8988T (cell line): ENCODE measurements at regions not wholly inside any gene's neighbourhood (a gene's known extent, or its start where the extent isn't known, plus 50 kb on each side); places are given as distances from the start of the nearest gene placed in this dataset.

ENCODE experiments used
- DNase-seq: peaks from one replicate; pipeline ENCODE4 v3.0.0; 2011

GRCh38 chr7:7060828-7061599 lies 121.3 kb upstream of the C1GALT1 start:
- no peak for DNase-seq

DNA sequence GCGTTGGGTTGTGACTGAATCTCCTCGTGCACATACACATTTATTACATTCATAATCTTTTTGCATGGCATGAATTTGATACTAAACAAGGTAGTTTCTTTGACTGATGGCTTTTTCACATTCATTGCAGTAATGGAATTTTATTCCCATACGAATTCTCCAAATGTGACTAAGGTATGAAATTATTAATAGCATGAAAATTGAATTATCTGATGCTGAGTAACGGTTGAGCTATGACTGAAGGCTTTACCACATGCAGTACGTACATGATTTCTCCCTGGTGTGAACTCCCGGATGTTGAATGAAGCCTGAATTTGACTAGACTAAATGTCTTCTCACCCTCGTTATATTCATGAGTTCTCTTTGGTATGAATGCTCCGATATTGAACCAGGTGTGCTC lies 104.4 kb upstream of the C1GALT1 start:
- no peak for DNase-seq

GRCh38 chr7:7080802-7081201 lies 101.5 kb upstream of the C1GALT1 start:
- no peak for DNase-seq

DNA sequence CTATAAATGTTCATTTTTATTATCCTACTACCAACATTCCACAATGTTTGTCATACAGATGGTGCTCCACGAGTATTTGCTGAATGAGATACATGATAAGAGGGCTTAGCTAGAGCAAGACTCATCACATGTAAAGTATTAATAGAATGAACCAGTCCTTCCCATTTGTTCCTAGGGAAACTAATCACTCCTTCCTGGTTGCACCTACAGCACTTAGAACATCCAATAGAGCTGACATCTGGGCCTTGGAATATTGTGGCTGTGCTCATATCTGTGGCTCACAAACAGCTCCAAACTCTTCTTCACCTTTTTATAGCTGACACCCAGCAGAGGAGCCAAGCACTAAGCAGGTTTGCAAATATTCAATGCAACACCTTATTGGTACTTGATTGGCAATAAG lies 91.9 kb upstream of the C1GALT1 start:
- DNase-seq = no peak

DNA sequence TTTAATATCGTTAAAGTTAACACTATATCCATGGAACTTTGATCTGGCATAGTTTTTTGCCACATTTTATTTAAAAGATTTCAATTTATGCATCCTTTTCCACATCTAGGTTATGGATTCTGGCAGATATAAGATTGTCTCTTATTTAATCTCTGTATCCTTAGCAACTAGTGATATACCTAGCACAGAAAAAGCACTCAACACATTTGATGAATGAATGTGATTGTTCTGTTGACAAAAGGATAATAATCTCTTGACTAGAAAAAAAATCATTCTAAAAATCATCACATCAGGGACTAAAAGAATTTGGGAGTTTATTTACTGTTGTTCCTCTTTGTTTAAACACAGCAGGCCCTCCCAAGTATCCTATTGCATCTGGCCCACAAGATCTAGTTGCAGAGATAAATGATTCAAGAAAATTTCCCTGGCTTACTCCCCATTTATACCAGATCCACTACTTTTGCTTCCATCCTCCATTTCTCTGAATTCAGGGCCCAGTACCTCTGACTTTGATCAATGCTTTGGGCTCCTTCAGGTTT lies 84.0 kb upstream of the C1GALT1 start:
- DNase-seq = no peak

- DNase-seq = peak; percentile 17
These were observed 82.7 kb upstream of the C1GALT1 start for GRCh38 chr7:7099584-7100014.

DNA sequence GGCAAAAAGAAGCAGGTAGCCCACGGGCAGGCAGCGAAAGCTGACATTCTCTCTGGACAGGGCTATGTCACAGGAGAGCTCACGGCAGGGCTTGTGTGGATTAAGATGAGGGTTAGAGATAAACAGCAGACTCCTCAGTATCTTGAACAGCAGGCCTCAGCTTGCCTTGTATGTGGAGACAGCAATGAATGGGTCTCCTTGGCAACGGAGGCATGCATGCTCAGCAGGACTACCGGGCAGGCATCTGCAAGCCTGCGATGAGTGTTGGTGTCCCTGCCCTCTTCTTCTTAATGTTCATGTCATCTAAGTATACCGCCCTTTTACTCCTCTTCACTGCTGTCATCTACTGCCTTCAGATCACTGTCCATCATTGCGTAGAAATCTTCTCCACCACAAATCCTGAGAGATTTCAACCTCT lies 81.9 kb upstream of the C1GALT1 start:
- DNase-seq = no peak

DNA sequence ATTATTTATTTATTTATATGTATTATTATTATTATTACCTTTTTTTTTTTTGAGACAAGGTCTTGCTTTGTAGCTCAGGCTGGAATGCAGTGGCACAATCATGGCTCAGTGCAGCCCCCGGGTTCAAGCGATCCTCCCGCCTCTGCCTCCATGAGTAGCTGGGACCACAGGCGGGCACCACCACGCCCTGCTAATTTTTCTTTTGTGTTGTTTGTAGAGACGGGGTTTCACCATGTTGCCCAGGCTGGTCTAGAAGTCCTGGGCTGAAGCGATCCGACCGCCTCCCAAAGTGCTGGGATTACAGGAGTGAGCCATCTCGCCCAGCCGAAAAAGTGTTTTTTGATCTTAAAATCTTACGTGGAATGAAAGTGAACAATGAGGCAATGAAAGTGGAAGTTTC lies 79.4 kb upstream of the C1GALT1 start:
- no peak for DNase-seq

DNA sequence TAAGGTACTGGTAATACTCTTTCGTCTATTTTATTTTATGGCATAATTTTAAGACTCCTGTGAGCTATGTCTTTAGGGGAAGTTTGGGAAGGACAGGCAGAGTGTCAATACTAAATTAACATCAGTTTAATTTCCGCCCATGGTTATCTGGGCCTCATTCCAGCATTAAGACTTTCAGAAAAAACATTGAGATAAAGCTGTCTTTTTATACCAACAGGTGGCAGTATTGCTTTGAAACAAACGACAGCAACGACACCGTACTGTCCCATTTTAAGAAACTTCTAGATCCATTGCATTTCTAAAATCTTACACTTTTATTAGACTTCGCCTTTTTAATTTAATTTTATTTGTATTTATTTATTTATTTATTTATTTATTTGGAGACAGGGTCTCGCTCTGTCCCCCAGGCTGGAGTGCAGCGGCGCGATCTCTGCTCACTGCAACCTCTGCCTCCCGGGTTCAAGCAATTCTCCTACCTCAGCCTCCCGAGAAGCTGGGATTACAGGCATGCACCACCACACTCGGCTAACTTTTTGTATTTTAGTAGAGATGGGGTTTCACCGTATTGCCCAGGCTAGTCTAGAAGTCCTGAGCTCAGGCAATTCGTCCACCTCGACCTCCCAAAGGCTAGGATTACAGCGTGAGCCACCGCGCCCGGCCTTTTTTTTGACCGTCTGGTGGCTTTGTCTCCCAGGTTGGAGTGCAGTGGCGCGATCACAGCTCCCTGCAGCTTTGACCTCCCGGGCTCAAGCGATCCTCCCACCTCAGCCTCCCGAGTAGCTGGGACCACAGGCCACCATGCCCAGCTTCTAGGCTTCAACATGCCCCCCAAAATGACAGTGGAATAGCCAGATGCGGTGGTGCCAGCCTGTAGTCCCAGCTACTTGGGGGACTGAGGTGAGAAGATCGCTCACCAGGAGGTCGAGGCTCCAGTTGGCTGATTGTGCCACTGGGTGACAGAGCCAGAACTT lies 78.7 kb upstream of the C1GALT1 start:
- peak; percentile 33 for DNase-seq

- no peak for DNase-seq
These were observed 78.0 kb upstream of the C1GALT1 start for GRCh38 chr7:7104314-7104698.

DNA sequence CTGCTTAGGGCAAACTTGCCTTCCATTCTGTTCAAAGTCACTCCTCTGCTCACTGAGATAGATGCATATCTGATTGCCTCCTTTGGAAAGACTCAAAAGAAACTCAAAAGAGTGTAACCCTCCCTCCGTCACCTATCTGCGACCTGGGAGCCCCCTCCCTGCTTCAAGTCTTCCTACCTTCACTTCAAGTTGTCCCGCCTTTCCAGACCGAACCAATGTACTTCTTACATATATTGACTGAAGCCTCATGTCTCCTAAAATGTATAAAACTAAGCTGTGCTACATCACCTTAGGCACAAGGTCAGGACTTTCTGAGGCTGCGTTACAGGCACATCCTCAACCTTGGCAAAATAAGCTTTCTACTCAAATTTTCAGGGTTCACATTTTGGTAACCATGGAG lies 77.4 kb upstream of the C1GALT1 start:
- DNase-seq = no peak

GRCh38 chr7:7105800-7106582 lies 76.4 kb upstream of the C1GALT1 start:
- DNase-seq = no peak

GRCh38 chr7:7108931-7109330 lies 73.4 kb upstream of the C1GALT1 start:
- no peak for DNase-seq

GRCh38 chr7:7109934-7110333 lies 72.4 kb upstream of the C1GALT1 start:
- DNase-seq = no peak

- no peak for DNase-seq
These were observed 71.6 kb upstream of the C1GALT1 start for GRCh38 chr7:7110706-7111105.

- no peak for DNase-seq
These were observed 69.5 kb upstream of the C1GALT1 start for GRCh38 chr7:7112868-7113267.

GRCh38 chr7:7114575-7115291 lies 67.6 kb upstream of the C1GALT1 start:
- DNase-seq = no peak

DNA sequence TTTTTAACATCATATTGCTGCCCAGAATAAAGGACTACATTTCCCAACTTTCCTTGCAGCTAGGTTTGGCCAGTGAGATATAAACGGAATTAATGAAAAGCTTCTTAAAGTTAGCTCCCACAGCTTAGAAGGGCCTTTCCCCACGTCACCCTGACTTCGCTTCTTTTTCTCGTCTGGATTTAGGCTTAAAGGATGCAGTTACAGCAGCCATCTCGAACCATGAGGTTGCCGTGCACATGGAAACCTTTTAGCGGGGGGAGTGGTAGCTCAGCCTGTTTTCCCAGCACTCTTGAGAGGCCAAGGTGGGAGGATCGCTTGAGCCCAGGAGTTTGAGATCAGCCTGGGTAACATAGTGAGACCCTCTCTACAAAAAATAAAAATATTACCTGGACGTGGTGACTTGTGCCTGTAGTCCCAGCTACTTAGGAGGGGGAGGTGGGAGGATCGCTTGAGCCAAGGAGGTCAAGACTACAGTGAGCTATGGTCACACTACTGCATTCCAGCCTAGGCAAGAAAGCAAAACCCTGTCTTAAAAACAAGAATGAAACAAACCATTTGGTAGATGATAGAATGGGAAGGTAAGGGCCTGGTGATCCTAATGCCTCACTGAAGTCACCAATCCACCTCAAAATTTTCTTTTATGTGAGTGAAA lies 64.3 kb upstream of the C1GALT1 start:
- DNase-seq = no peak

DNA sequence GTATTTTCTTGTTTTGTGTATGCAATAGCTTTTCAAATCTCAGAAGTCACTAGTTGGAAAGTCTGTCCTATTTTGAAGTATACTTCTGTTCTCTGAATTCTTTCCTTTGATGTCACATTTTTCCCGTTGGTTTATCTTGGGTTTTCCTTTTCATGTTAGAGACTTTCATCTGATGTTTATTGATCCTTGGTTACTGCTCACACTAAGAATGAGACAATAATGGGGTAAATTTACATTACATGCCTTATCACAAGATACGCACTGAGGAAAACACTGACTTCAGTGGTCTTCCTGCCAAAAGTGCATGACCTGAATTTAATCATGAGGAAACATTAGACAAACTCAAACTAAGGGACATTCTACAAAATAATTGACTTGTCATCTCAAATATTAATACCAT lies 63.5 kb upstream of the C1GALT1 start:
- DNase-seq = no peak

DNA sequence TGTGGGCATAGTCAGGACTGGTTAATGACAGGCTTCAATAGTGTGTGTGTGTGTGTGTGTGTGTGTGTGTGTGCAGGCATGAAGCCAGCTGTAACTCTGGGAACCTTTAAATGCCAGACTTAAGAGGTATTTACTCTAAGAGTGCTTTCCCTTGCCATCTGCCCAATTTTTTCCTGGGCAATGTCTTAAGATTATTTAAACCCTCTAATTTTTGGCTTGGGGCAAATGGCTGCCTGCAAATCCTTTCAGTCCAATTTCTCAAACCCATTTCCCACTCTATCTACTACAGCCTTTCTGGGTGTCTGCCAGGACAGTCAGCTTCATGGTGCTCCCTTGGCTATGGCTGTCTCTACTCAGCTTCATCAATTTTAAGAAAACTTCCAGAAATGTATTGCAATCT lies 62.6 kb upstream of the C1GALT1 start:
- DNase-seq = no peak

GRCh38 chr7:7122033-7122478 lies 60.3 kb upstream of the C1GALT1 start:
- DNase-seq = no peak
